Upper lobe of left lung (tissue), 6 donors: ENCODE measurements at regions not wholly inside any gene's neighbourhood (a gene's known extent, or its start where the extent isn't known, plus 50 kb on each side); places are given as distances from the start of the nearest gene placed in this dataset.

Experiments
- ATAC-seq, 2 donors: fragments of 200-7000 bp; cut with Tn5 transposase; one replicate each; pipeline ENCODE4 v1.9.1; 2022; ENCODE audit warnings: mild to moderate bottlenecking in 2 of 2, moderate library complexity in 2 of 2; ENCODE audit not compliant: low FRiP score in 2 of 2
- DNase-seq, 2 donors: peaks; one replicate each; pipeline ENCODE4 v3.0.0-alpha.2; 2019 to 2020
- H3K27ac ChIP-seq, 4 donors: fragments of 200-600 bp; sonication (generic); one replicate each; pipeline ENCODE4 v1.5.1; 2016 to 2019
- H3K27me3 ChIP-seq, 4 donors: fragments of 200-600 bp; sonication (generic); one replicate each; pipeline ENCODE4 v1.5.1; 2017 to 2019
- H3K36me3 ChIP-seq, 4 donors: fragments of 200-600 bp; sonication (generic); one replicate each; pipeline ENCODE4 v1.5.1; 2016 to 2019
- H3K4me1 ChIP-seq, 4 donors: fragments of 200-600 bp; sonication (generic); one replicate each; pipeline ENCODE4 v1.5.1; 2018 to 2019
- H3K4me3 ChIP-seq, 4 donors: fragments of 200-600 bp; sonication (generic); one replicate each; pipeline ENCODE4 v1.5.1; 2017 to 2019; ENCODE audit warnings: mild to moderate bottlenecking in 2 of 4, moderate library complexity in 1 of 4
- H3K9me3 ChIP-seq, 4 donors: fragments of 200-600 bp; sonication (generic); one replicate each; pipeline ENCODE4 v1.5.1; 2018 to 2019
- CTCF ChIP-seq, 6 experiments: fragments of 450-650 bp in 4 of 6; fragments of 200-600 bp in 2 of 6; sonication (generic) in 2 of 6; IDR thresholded peaks; one replicate each; pipeline ENCODE4 v1.5.1; 2016 to 2019; ENCODE audit warnings: antibody characterized with exemption in 6 of 6
- EP300 ChIP-seq, 4 donors: sonication (generic); formaldehyde crosslinking; IDR thresholded peaks; one replicate each; pipeline ENCODE4 v1.5.1; 2017; ENCODE audit warnings: antibody characterized with exemption in 4 of 4, control low read depth in 2 of 4
- POLR2A ChIP-seq, 4 donors: fragments of 450-650 bp; IDR thresholded peaks; one replicate each; pipeline ENCODE4 v1.5.1; 2016 to 2017; ENCODE audit warnings: antibody characterized with exemption in 4 of 4, mild to moderate bottlenecking in 2 of 4
- POLR2AphosphoS5 ChIP-seq, 2 donors: sonication (generic); formaldehyde crosslinking; IDR thresholded peaks; one replicate each; pipeline ENCODE4 v1.5.1; 2017; ENCODE audit warnings: antibody characterized with exemption in 2 of 2
- WGBS, 2 donors: methylation state at CpG; one replicate each; pipeline ENCODE4 v1.1.5; 2017 to 2018; 5-methylcytosine and 5-hydroxymethylcytosine counted together
- donor health status: DM: no; HTN: no; CAD: no; lungs with moderate emphysema.
- donor health status: DM: no; HTN: yes; CAD: no; lungs with severe emphysema.

- TF ChIP-seq POLR2AphosphoS5 (IDR thresholded peaks at IDR 0.05) (no peak), CTCF (IDR thresholded peaks at IDR 0.05) (no peak), EP300 (IDR thresholded peaks at IDR 0.05) (no peak), POLR2A (IDR thresholded peaks at IDR 0.05) (no peak)
- no peak for ATAC-seq
- H3K36me3 ChIP-seq: no peaks in the 10 kb centered on the region
- H3K4me1 ChIP-seq: no peaks in the 10 kb centered on the region
- no peaks in the 10 kb centered on the region for H3K27me3 ChIP-seq
- no peak overlapping the region for H3K4me3 ChIP-seq
- H3K27ac ChIP-seq: no peak overlapping the region
- DNase-seq: no peak
- no peaks in the 10 kb centered on the region for H3K9me3 ChIP-seq
- 52 to 60% methylated on average over 8 of the region's 8 CpGs for WGBS, 2 donors
Measured at GRCh38 chr20:20888936-20889335, 176.5 kb upstream of the RALGAPA2 start.

- H3K4me1 ChIP-seq: no peaks in the 10 kb centered on the region
- H3K27me3 ChIP-seq: no peaks in the 10 kb centered on the region
- no peaks in the 10 kb centered on the region for H3K9me3 ChIP-seq
- DNase-seq: no peak
- TF ChIP-seq POLR2AphosphoS5 (IDR thresholded peaks at IDR 0.05) (no peak), CTCF (IDR thresholded peaks at IDR 0.05) (no peak), EP300 (IDR thresholded peaks at IDR 0.05) (no peak), POLR2A (IDR thresholded peaks at IDR 0.05) (no peak)
- H3K36me3 ChIP-seq: no peaks in the 10 kb centered on the region
- ATAC-seq: no peak
- no peak overlapping the region for H3K4me3 ChIP-seq
- WGBS, 2 donors: 94 to 95% methylated on average over 14 of the region's 14 CpGs
- no peak overlapping the region for H3K27ac ChIP-seq
Measured at GRCh38 chr20:20888266-20888656, 175.8 kb upstream of the RALGAPA2 start.

GRCh38 chr20:20887593-20888265, 175.3 kb upstream of the RALGAPA2 start:
- Histone ChIP-seq H3K9me3 (no peaks in the 10 kb centered on the region), H3K36me3 (no peaks in the 10 kb centered on the region), H3K4me3 (no peak overlapping the region), H3K4me1 (no peaks in the 10 kb centered on the region), H3K27me3 (no peaks in the 10 kb centered on the region), H3K27ac (no peak overlapping the region)
- WGBS, 2 donors: 40 to 64% methylated on average over 9 to 19 of the region's 19 CpGs
- DNase-seq: peak in 1 of 2 donors; percentile 61
- no peak for ATAC-seq
- TF ChIP-seq POLR2AphosphoS5 (IDR thresholded peaks at IDR 0.05): no peak
- no peak for TF ChIP-seq EP300 (IDR thresholded peaks at IDR 0.05)
- no peak for TF ChIP-seq POLR2A (IDR thresholded peaks at IDR 0.05)
- no peak for TF ChIP-seq CTCF (IDR thresholded peaks at IDR 0.05)

GRCh38 chr20:20881808-20882207, 169.4 kb upstream of the RALGAPA2 start:
- Histone ChIP-seq H3K4me3 (no peak overlapping the region), H3K4me1 (no peaks in the 10 kb centered on the region), H3K27ac (no peak overlapping the region), H3K9me3 (no peaks in the 10 kb centered on the region), H3K36me3 (no peaks in the 10 kb centered on the region), H3K27me3 (no peaks in the 10 kb centered on the region)
- 77 to 83% methylated on average over 2 of the region's 2 CpGs for WGBS, 2 donors
- ATAC-seq: no peak
- no peak for DNase-seq
- TF ChIP-seq EP300 (IDR thresholded peaks at IDR 0.05) (no peak), CTCF (IDR thresholded peaks at IDR 0.05) (no peak), POLR2AphosphoS5 (IDR thresholded peaks at IDR 0.05) (no peak), POLR2A (IDR thresholded peaks at IDR 0.05) (no peak)

GRCh38 chr20:20877079-20877478, 164.6 kb upstream of the RALGAPA2 start:
- Histone ChIP-seq H3K27ac (no peak overlapping the region), H3K36me3 (no peaks in the 10 kb centered on the region), H3K4me1 (no peaks in the 10 kb centered on the region), H3K27me3 (no peaks in the 10 kb centered on the region), H3K4me3 (no peak overlapping the region), H3K9me3 (no peaks in the 10 kb centered on the region)
- ATAC-seq (no peak), DNase-seq (no peak)
- no peak for TF ChIP-seq POLR2A (IDR thresholded peaks at IDR 0.05)
- TF ChIP-seq EP300 (IDR thresholded peaks at IDR 0.05): no peak
- no peak for TF ChIP-seq CTCF (IDR thresholded peaks at IDR 0.05)
- no peak for TF ChIP-seq POLR2AphosphoS5 (IDR thresholded peaks at IDR 0.05)
- WGBS, 2 donors: 92 to 93% methylated on average over 2 of the region's 2 CpGs
